ENCODE measurements at regions not wholly inside any gene's neighbourhood (a gene's known extent, or its start where the extent isn't known, plus 50 kb on each side); places are given as distances from the start of the nearest gene placed in this dataset.
A peak's percentile ranks its signal among the peaks of the same experiment; 100 is the strongest.

GRCh38 chr14:73768107-73768506 is 53.9 kb upstream of the PNMA1 start:
- 100% methylated on average over 1 of the region's 4 CpGs for WGBS (ENCODE audit: insufficient coverage)
- no peaks in the 10 kb centered on the region for H3K9me3 Mint-ChIP-seq
- peaks cover 52 to 72% of the 10 kb centered on the region in 2 donors for H3K4me1 Mint-ChIP-seq
- peaks cover 56% of the 10 kb centered on the region for H3K4me1 ChIP-seq (ENCODE audit: control insufficient read depth, insufficient read depth, low read length)
- ATAC-seq (no peak), DNase-seq (no peak)
- no peaks in the 10 kb centered on the region for H3K36me3 Mint-ChIP-seq
- no peaks in the 10 kb centered on the region for H3K36me3 ChIP-seq (ENCODE audit: control insufficient read depth, insufficient read depth, low read length)
- TF ChIP-seq CTCF (IDR thresholded peaks at IDR 0.05) = no peak
- no peak overlapping the region for H3K27ac ChIP-seq (ENCODE audit: low read length)
- H3K27me3 Mint-ChIP-seq (ENCODE audit: low read depth in 2 of 2) = no peaks in the 10 kb centered on the region
- H3K9me3 ChIP-seq (ENCODE audit: control insufficient read depth, insufficient read depth, low read length) = no peaks in the 10 kb centered on the region
- intact Hi-C loops (cut with micrococcal nuclease) = no loop called here
- H3K27me3 ChIP-seq (ENCODE audit: control insufficient read depth, insufficient read depth, low read length) = no peaks in the 10 kb centered on the region
- no peak overlapping the region for H3K27ac Mint-ChIP-seq
- H3K4me3 Mint-ChIP-seq = no peak overlapping the region
- no peak overlapping the region for H3K4me3 ChIP-seq (ENCODE audit: low read length)

GRCh38 chr14:73764406-73765280 is 50.5 kb upstream of the PNMA1 start:
- intact Hi-C loops (cut with micrococcal nuclease) = no loop called here
- Histone ChIP-seq H3K27ac (ENCODE audit: low read length) (no peak overlapping the region), H3K4me3 (ENCODE audit: low read length) (no peak overlapping the region), H3K27me3 (ENCODE audit: control insufficient read depth, insufficient read depth, low read length) (no peaks in the 10 kb centered on the region), H3K36me3 (ENCODE audit: control insufficient read depth, insufficient read depth, low read length) (no peaks in the 10 kb centered on the region), H3K9me3 (ENCODE audit: control insufficient read depth, insufficient read depth, low read length) (no peaks in the 10 kb centered on the region), H3K4me1 (ENCODE audit: control insufficient read depth, insufficient read depth, low read length) (peaks cover 61% of the 10 kb centered on the region)
- 67% methylated on average over 8 of the region's 8 CpGs for WGBS (ENCODE audit: insufficient coverage)
- no peaks in the 10 kb centered on the region for H3K27me3 Mint-ChIP-seq (ENCODE audit: low read depth in 2 of 2)
- peaks cover 50 to 68% of the 10 kb centered on the region in 2 donors for H3K4me1 Mint-ChIP-seq
- DNase-seq = no peak
- no peak for ATAC-seq
- H3K9me3 Mint-ChIP-seq = no peaks in the 10 kb centered on the region
- no peak overlapping the region for H3K4me3 Mint-ChIP-seq
- H3K36me3 Mint-ChIP-seq = no peaks in the 10 kb centered on the region
- H3K27ac Mint-ChIP-seq = peak overlapping the region; percentile 96 to 98
- no peak for TF ChIP-seq CTCF (IDR thresholded peaks at IDR 0.05)
